HEK293T (cell line): ENCODE measurements at regions not wholly inside any gene's neighbourhood (a gene's known extent, or its start where the extent isn't known, plus 50 kb on each side); places are given as distances from the start of the nearest gene placed in this dataset.

Source experiments
- ARNT ChIP-seq: fragments of 450-650 bp; IDR thresholded peaks from 2 replicates; pipeline ENCODE4 v1.6.1; 2017; ENCODE audit warnings: mild to moderate bottlenecking
- BHLHE40 ChIP-seq: fragments of 450-650 bp; IDR thresholded peaks from 2 replicates; pipeline ENCODE4 v1.6.1; 2016; ENCODE audit warnings: mild to moderate bottlenecking, moderate library complexity, borderline replicate concordance
- ELF4 ChIP-seq: fragments of 450-650 bp; IDR thresholded peaks from 2 replicates; pipeline ENCODE4 v1.6.1; 2017; ENCODE audit warnings: antibody characterized with exemption
- FOXA1 ChIP-seq: fragments of 450-650 bp; IDR thresholded peaks from 2 replicates; pipeline ENCODE4 v1.6.1; 2016; ENCODE audit warnings: mild to moderate bottlenecking
- FOXK2 ChIP-seq: fragments of 450-650 bp; IDR thresholded peaks from 2 replicates; pipeline ENCODE4 v1.6.1; 2016; ENCODE audit warnings: mild to moderate bottlenecking
- FOXM1 ChIP-seq: fragments of 450-650 bp; IDR thresholded peaks from 2 replicates; pipeline ENCODE4 v1.6.1; 2017; ENCODE audit warnings: mild to moderate bottlenecking, borderline replicate concordance
- HDGF ChIP-seq: fragments of 450-650 bp; IDR thresholded peaks from 2 replicates; pipeline ENCODE4 v1.6.1; 2017; ENCODE audit warnings: antibody characterized with exemption, borderline replicate concordance
- L3MBTL2 ChIP-seq: fragments of 450-650 bp; conservative IDR thresholded peaks from 2 replicates; pipeline ENCODE4 v1.6.1; 2016; ENCODE audit warnings: mild to moderate bottlenecking
- LEF1 ChIP-seq: fragments of 450-650 bp; IDR thresholded peaks from 2 replicates; pipeline ENCODE4 v1.6.1; 2017; ENCODE audit warnings: mild to moderate bottlenecking, borderline replicate concordance
- NFRKB ChIP-seq: fragments of 450-650 bp; IDR thresholded peaks from 2 replicates; pipeline ENCODE4 v1.6.1; 2016; ENCODE audit warnings: mild to moderate bottlenecking, moderate library complexity
- SP1 ChIP-seq: fragments of 450-650 bp; IDR thresholded peaks from 2 replicates; pipeline ENCODE4 v1.6.1; 2017
- SUZ12 ChIP-seq: fragments of 450-650 bp; IDR thresholded peaks from 2 replicates; pipeline ENCODE4 v1.6.1; 2016; ENCODE audit warnings: mild to moderate bottlenecking
- TF ChIP-seq, protein P1 (sequence below): fragments of 450-650 bp; IDR thresholded peaks from 2 replicates; pipeline ENCODE4 v1.6.1; 2016

DNA sequence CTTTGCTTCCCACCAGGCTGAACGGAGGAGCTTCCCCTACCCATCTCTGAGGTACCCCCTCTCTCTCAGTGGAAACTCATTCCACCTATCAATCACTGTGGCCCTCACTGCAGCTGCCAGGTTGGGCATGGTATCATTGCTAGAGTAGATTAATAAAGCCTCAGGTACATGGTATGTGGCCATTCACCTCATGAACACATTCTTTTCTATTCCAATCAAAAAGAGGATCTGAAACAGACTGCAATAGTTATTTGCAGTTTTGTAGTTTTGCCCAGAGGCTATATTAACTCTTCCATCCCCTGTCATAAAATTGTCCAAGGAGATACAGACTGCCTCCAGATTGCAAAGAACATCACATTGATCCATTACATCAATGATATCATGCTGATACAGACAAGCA, 85.8 kb upstream of the MVB12B start:
- TF ChIP-seq, protein P1, sequence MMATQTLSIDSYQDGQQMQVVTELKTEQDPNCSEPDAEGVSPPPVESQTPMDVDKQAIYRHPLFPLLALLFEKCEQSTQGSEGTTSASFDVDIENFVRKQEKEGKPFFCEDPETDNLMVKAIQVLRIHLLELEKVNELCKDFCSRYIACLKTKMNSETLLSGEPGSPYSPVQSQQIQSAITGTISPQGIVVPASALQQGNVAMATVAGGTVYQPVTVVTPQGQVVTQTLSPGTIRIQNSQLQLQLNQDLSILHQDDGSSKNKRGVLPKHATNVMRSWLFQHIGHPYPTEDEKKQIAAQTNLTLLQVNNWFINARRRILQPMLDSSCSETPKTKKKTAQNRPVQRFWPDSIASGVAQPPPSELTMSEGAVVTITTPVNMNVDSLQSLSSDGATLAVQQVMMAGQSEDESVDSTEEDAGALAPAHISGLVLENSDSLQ: no peak
- no peak for TF ChIP-seq ELF4
- no peak for TF ChIP-seq FOXM1
- TF ChIP-seq SP1: no peak
- no peak for TF ChIP-seq HDGF
- TF ChIP-seq BHLHE40: no peak
- TF ChIP-seq SUZ12: no peak
- no peak for TF ChIP-seq LEF1
- no peak for TF ChIP-seq FOXA1
- no peak for TF ChIP-seq L3MBTL2
- no peak for TF ChIP-seq ARNT
- TF ChIP-seq FOXK2: no peak
- TF ChIP-seq NFRKB: no peak
